Right cardiac atrium (tissue), 5 donors: ENCODE measurements at regions not wholly inside any gene's neighbourhood (a gene's known extent, or its start where the extent isn't known, plus 50 kb on each side); places are given as distances from the start of the nearest gene placed in this dataset.
"Not testable (repeated sequence)": the region's sequence is repeated elsewhere in the genome, so short reads cannot be mapped to it uniquely, and the experiment has no call there.

Experiments used
- ATAC-seq, 2 donors: fragments of 200-7000 bp; cut with Tn5 transposase; one replicate each; pipeline versions ENCODE4 v1.8.0 to v1.9.1; 2020; ENCODE audit warnings: moderate library complexity in 2 of 2, mild to moderate bottlenecking in 1 of 2
- DNase-seq, 3 donors: peaks; one replicate each; pipeline ENCODE4 v3.0.0-alpha.2; 2020
- H3K27ac ChIP-seq: one replicate; pipeline ENCODE4 v1.5.1; 2013; ENCODE audit warnings: mild to moderate bottlenecking, low read length, control low read depth, moderate library complexity
- H3K27me3 ChIP-seq: one replicate; pipeline ENCODE4 v1.6.1; 2013; ENCODE audit not compliant: control insufficient read depth, insufficient read depth
- H3K4me1 ChIP-seq: one replicate; pipeline ENCODE4 v1.6.1; 2013; ENCODE audit warnings: low read length; ENCODE audit not compliant: control insufficient read depth, insufficient read depth
- H3K4me3 ChIP-seq: one replicate; pipeline ENCODE4 v1.5.1; 2013; ENCODE audit warnings: low read length, control low read depth
- H3K9me3 ChIP-seq: one replicate; pipeline ENCODE4 v1.6.1; 2013; ENCODE audit warnings: low read length; ENCODE audit not compliant: control insufficient read depth
- WGBS: extraction: QIAGEN DNeasy Blood & Tissue Kit; methylation state at CpG from one replicate; pipeline ENCODE4 v1.1.7; 2013; 5-methylcytosine and 5-hydroxymethylcytosine counted together
- intact Hi-C, 4 donors: fragments of 100-400 bp; cut with DNase I; formaldehyde crosslinking; loops; one replicate each; pipeline versions ENCODE4 v1.11.0 to v1.14.0; 2022 to 2023
- donor health status: healthy with polysubstance abuse.
- donor health status: DM: no; HTN: yes; CAD: no.
- donor health status: DM: no; HTN: no; CAD: no.
- donor health status: DM: no; HTN: yes; CAD: no; lungs with severe emphysema.
- donor health status: DM: yes; HTN: yes; CAD: no.

- intact Hi-C loops: no loop called here
- no peak for ATAC-seq
- 68% methylated on average over 1 of the region's 1 CpG for WGBS
- H3K27ac ChIP-seq: no peak overlapping the region
- DNase-seq: no peak
- H3K9me3 ChIP-seq: no peaks in the 10 kb centered on the region
- H3K4me3 ChIP-seq: no peak overlapping the region
- H3K4me1 ChIP-seq: no peaks in the 10 kb centered on the region
- H3K27me3 ChIP-seq: no peaks in the 10 kb centered on the region
These were observed 165.1 kb upstream of the TRPC5 start for GRCh38 chrX:112247714-112248113.

DNA sequence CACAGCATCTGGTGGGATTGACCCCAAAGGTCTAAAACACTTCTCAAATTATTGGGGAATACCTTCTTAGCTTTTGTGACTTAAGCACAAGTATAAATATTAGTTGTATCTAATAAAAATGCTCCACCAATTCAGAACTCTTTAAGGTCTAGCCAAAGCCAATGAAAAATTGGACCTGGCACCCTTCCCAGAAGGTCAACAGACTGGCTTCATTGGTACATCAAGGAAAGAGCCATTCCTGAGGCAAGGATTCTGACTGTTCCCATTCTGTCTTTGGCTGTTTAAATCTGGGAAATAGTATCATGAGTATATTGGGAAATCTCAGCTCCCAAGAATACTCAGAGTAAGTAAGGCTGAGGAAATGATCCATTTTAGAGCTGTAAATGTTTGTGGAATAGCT lies 153.0 kb upstream of the TRPC5 start:
- intact Hi-C loops: no loop called here
- no peak overlapping the region for H3K4me3 ChIP-seq
- H3K27ac ChIP-seq: no peak overlapping the region
- DNase-seq: no peak
- no peaks in the 10 kb centered on the region for H3K27me3 ChIP-seq
- H3K9me3 ChIP-seq: no peaks in the 10 kb centered on the region
- H3K4me1 ChIP-seq: no peaks in the 10 kb centered on the region
- no peak for ATAC-seq

DNA sequence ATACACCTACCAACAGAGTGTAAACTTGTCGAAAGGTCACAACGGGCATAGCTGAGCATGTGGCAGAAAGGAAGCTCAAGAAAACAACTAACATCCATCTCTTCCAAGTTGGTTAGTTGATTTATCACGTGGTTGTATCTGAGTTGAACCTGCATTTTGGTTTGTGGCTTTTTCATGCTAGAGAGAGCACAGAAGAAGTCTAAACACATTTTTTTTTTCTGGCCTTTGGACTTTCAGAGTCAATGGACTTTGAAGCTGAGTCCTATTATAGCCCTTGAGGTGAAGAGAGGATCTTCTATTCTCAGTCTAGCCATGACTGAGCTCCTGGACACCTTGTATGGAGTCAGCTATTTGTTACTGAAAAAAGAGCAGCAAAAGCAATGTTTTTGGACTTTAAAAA lies 150.6 kb upstream of the TRPC5 start:
- ATAC-seq: no peak
- H3K9me3 ChIP-seq: no peaks in the 10 kb centered on the region
- H3K4me1 ChIP-seq: no peaks in the 10 kb centered on the region
- intact Hi-C loops: no loop called here
- no peak for DNase-seq
- H3K4me3 ChIP-seq: no peak overlapping the region
- H3K27ac ChIP-seq: no peak overlapping the region
- 57% methylated on average over 3 of the region's 3 CpGs for WGBS
- H3K27me3 ChIP-seq: no peaks in the 10 kb centered on the region

- DNase-seq, H3K4me3 ChIP-seq, H3K9me3 ChIP-seq, H3K4me1 ChIP-seq, ATAC-seq, H3K27ac ChIP-seq, intact Hi-C loops, H3K27me3 ChIP-seq: not testable (repeated sequence)
- 93% methylated on average over 4 of the region's 4 CpGs for WGBS
These were observed 144.2 kb upstream of the TRPC5 start for GRCh38 chrX:112226795-112227194.

DNA sequence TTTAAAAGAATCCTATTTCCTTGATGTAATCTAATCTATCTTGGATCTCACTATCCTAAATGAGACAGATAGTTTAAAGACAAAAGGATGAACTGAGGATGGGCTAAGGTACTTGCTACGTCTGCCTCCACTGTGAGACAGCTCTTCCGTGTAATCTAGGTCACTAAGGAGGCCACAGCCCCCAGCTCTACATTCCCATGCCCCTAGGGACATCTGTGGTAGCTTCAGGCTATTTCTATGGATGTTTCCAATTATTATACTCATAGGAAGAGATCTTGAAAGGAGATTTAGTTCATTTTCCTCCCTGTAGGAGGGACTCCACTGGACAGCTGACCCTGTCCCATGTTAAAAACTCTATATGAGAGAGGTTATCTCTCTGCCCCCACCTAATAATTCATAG lies 140.8 kb upstream of the TRPC5 start:
- DNase-seq (no peak), ATAC-seq (no peak)
- Histone ChIP-seq H3K27ac (no peak overlapping the region), H3K4me3 (no peak overlapping the region), H3K9me3 (no peaks in the 10 kb centered on the region), H3K4me1 (no peaks in the 10 kb centered on the region), H3K27me3 (no peaks in the 10 kb centered on the region)
- intact Hi-C loops: no loop called here
- WGBS: 38% methylated on average over 2 of the region's 2 CpGs

DNA sequence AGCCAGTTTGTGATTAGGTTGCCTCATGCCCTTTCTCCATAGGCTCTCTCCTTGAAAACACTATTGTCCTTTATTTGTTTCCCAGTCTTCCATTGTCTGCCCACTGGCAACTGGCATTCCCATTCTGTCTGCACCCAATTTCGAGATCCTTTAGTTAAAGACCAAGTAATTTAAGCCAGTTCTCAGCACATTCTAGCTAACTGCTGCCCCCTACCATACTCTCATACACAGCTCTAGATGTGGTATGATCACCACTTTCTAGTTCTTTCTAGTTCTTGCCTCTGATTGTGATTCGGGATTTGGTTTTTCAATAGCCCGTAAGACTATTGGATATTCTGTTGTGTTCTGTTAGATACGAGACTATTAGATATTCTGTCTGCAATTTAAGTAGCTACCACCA lies 135.8 kb upstream of the TRPC5 start:
- 88% methylated on average over 4 of the region's 4 CpGs for WGBS
- H3K4me1 ChIP-seq: no peaks in the 10 kb centered on the region
- H3K27me3 ChIP-seq: no peaks in the 10 kb centered on the region
- ATAC-seq: no peak
- no peaks in the 10 kb centered on the region for H3K9me3 ChIP-seq
- intact Hi-C loops: no loop called here
- no peak overlapping the region for H3K27ac ChIP-seq
- H3K4me3 ChIP-seq: no peak overlapping the region
- DNase-seq: no peak

GRCh38 chrX:112211459-112211858 lies 128.9 kb upstream of the TRPC5 start:
- H3K4me3 ChIP-seq: no peak overlapping the region
- 74% methylated on average over 3 of the region's 3 CpGs for WGBS
- DNase-seq (no peak), ATAC-seq (no peak)
- H3K27ac ChIP-seq: no peak overlapping the region
- no peaks in the 10 kb centered on the region for H3K9me3 ChIP-seq
- no peaks in the 10 kb centered on the region for H3K4me1 ChIP-seq
- intact Hi-C loops: no loop called here
- no peaks in the 10 kb centered on the region for H3K27me3 ChIP-seq

- intact Hi-C loops: no loop called here
- no peak for ATAC-seq
- Histone ChIP-seq H3K27ac (no peak overlapping the region), H3K27me3 (no peaks in the 10 kb centered on the region), H3K9me3 (no peaks in the 10 kb centered on the region), H3K4me3 (no peak overlapping the region), H3K4me1 (no peaks in the 10 kb centered on the region)
- 19% methylated on average over 3 of the region's 3 CpGs for WGBS
- no peak for DNase-seq
These were observed 115.3 kb upstream of the TRPC5 start for GRCh38 chrX:112197840-112198239.

DNA sequence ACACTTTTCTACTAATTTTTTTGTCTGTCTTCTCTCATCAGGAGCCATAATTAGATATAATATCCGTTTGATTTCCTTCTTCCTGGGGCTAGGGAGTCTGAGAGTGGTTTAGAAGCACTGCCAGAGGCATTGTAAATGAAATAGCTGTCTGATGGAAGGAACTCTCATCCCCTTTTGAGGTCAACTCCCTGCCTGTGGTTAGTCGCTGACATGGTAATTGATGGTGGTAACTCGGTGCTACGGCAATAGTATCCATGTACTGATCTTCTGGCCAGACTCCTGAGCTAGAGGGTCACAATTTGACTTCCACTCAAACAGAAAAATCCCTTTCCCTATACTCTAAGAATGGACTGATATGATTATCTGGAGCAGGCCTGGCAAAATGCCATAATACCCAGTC lies 108.1 kb upstream of the TRPC5 start:
- H3K4me1 ChIP-seq: no peaks in the 10 kb centered on the region
- H3K4me3 ChIP-seq: no peak overlapping the region
- DNase-seq (no peak), ATAC-seq (no peak)
- H3K27ac ChIP-seq: no peak overlapping the region
- H3K27me3 ChIP-seq: no peaks in the 10 kb centered on the region
- intact Hi-C loops: no loop called here
- no peaks in the 10 kb centered on the region for H3K9me3 ChIP-seq
- 52% methylated on average over 4 of the region's 4 CpGs for WGBS

DNA sequence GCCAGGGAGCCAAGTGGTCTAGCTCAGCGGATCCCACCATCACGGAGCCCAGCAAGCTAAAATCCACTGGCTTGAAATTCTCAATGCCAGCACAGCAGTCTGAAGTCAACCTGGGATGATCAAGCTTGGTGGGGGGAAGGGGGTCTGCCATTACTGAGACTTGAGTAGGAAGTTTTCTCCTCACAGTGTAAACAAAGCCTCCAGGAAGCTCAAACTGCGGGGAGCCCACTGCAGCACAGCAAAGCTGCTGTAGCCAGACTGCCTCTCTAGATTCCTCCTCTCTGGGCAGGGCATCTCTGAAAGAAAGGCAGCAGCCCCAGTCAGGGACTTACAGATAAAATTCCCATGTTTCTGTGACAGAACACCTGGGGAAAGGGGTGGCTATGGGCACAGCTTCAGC lies 98.8 kb upstream of the TRPC5 start:
- H3K4me3 ChIP-seq, DNase-seq, H3K27ac ChIP-seq, H3K9me3 ChIP-seq, ATAC-seq, H3K27me3 ChIP-seq, H3K4me1 ChIP-seq, intact Hi-C loops: not testable (repeated sequence)
- 79% methylated on average over 3 of the region's 3 CpGs for WGBS

DNA sequence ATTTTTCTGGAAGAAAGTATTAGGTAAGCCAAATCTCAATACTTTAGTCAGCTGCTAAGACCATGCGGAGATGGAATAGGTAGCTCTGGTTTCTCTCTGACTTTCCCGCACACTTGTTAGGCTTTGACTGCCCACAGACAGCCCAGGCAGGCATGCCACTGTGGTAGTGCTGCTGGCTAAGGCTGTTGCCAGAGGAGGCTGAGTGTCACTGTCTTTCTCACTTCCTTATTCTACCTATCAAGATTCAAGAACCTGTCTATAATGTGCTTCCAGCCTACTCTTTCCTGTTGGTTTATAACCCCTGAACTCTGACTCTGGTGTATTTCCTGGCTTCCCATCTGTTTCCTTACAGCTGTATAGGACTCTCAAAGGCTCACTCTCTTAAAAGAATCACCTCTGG lies 81.8 kb upstream of the TRPC5 start:
- 94% methylated on average over 2 of the region's 2 CpGs for WGBS
- Histone ChIP-seq H3K9me3 (no peaks in the 10 kb centered on the region), H3K27ac (no peak overlapping the region), H3K4me3 (no peak overlapping the region), H3K4me1 (no peaks in the 10 kb centered on the region), H3K27me3 (no peaks in the 10 kb centered on the region)
- DNase-seq (no peak), ATAC-seq (no peak)
- intact Hi-C loops: no loop called here

GRCh38 chrX:112163906-112164305 lies 81.3 kb upstream of the TRPC5 start:
- 63% methylated on average over 3 of the region's 3 CpGs for WGBS
- Histone ChIP-seq H3K4me3 (no peak overlapping the region), H3K9me3 (no peaks in the 10 kb centered on the region), H3K27me3 (no peaks in the 10 kb centered on the region), H3K27ac (no peak overlapping the region), H3K4me1 (no peaks in the 10 kb centered on the region)
- intact Hi-C loops: no loop called here
- DNase-seq (no peak), ATAC-seq (no peak)
